Psoas muscle (tissue), 7 donors: ENCODE measurements at regions not wholly inside any gene's neighbourhood (a gene's known extent, or its start where the extent isn't known, plus 50 kb on each side); places are given as distances from the start of the nearest gene placed in this dataset.

Experiments
- ATAC-seq, 4 donors: fragments of 200-7000 bp; cut with Tn5 transposase; one replicate each; pipeline ENCODE4 v1.9.1; 2020; ENCODE audit warnings: moderate library complexity in 3 of 4, mild to moderate bottlenecking in 2 of 4
- DNase-seq, 2 donors: peaks; one replicate each; pipeline ENCODE4 v3.0.0-alpha.2; 2020
- H3K27ac ChIP-seq: fragments of 200-600 bp; one replicate; pipeline ENCODE4 v1.8.0; 2022
- H3K27me3 ChIP-seq, 3 donors: fragments of 200-600 bp in 1 of 3; one replicate each; pipeline versions ENCODE4 v1.6.1 to v1.8.0; 2013 to 2022; ENCODE audit warnings: low read length in 2 of 3, mild to moderate bottlenecking in 2 of 3, moderate library complexity in 1 of 3; ENCODE audit not compliant: insufficient read depth in 3 of 3
- H3K36me3 ChIP-seq, 2 donors: fragments of 200-600 bp in 1 of 2; one replicate each; pipeline versions ENCODE4 v1.6.1 to v1.8.0; 2013 to 2022; ENCODE audit warnings: low read depth in 1 of 2, mild to moderate bottlenecking in 1 of 2, moderate library complexity in 1 of 2; ENCODE audit not compliant: insufficient read depth in 1 of 2
- H3K4me1 ChIP-seq: fragments of 200-600 bp; one replicate; pipeline ENCODE4 v1.8.0; 2022
- H3K4me3 ChIP-seq: fragments of 200-600 bp; one replicate; pipeline ENCODE4 v1.8.0; 2022; ENCODE audit warnings: mild to moderate bottlenecking
- H3K9me3 ChIP-seq: fragments of 200-600 bp; one replicate; pipeline ENCODE4 v1.8.0; 2022
- CTCF ChIP-seq: fragments of 200-600 bp; IDR thresholded peaks from one replicate; pipeline ENCODE4 v1.8.0; 2022; ENCODE audit warnings: antibody characterized with exemption
- WGBS, 3 donors: extraction: QIAGEN DNeasy Blood & Tissue Kit; methylation state at CpG; one replicate each; pipeline versions ENCODE4 v1.1.6 to v1.1.7; 2013; 5-methylcytosine and 5-hydroxymethylcytosine counted together
- intact Hi-C, 2 donors: fragments of 100-400 bp; cut with DNase I; formaldehyde crosslinking; loops; one replicate each; pipeline versions ENCODE4 v1.11.0 to v1.14.2; 2022
- donor health status: healthy with polysubstance abuse.
- donor health status: DM: no; HTN: no; CAD: no; lungs with moderate emphysema.
- donor health status: Bipolar disorder and iron deficiency.
- donor health status: healthy.
- donor health status: DM: yes; HTN: yes; CAD: no.
- donor health status: DM: no; HTN: no; CAD: no.
- donor health status: DM: yes; HTN: yes; CAD: no.

- DNase-seq (no peak), ATAC-seq (no peak)
- Histone ChIP-seq H3K4me1 (no peaks in the 10 kb centered on the region), H3K9me3 (no peaks in the 10 kb centered on the region), H3K27ac (no peak overlapping the region), H3K4me3 (no peak overlapping the region), H3K27me3 (no peaks in the 10 kb centered on the region), H3K36me3 (no peaks in the 10 kb centered on the region)
- no peak for TF ChIP-seq CTCF
- 59 to 67% (median 60%) methylated on average over 2 of the region's 2 CpGs for WGBS, 3 donors
- intact Hi-C loops = no loop called here
Observed at GRCh38 chr2:184359379-184359778, 238.9 kb upstream of the ZNF804A start.

GRCh38 chr2:184363213-184363612 lies 235.1 kb upstream of the ZNF804A start:
- no peak for TF ChIP-seq CTCF
- Histone ChIP-seq H3K9me3 (no peaks in the 10 kb centered on the region), H3K4me1 (no peaks in the 10 kb centered on the region), H3K36me3 (no peaks in the 10 kb centered on the region), H3K27me3 (no peaks in the 10 kb centered on the region), H3K27ac (no peak overlapping the region), H3K4me3 (no peak overlapping the region)
- no peak for DNase-seq
- intact Hi-C loops = no loop called here
- no peak for ATAC-seq
- WGBS, 3 donors = 67 to 71% (median 71%) methylated on average over 5 of the region's 5 CpGs

GRCh38 chr2:184367211-184367610 lies 231.1 kb upstream of the ZNF804A start:
- 72 to 90% (median 76%) methylated on average over 4 of the region's 4 CpGs for WGBS, 3 donors
- ATAC-seq (no peak), DNase-seq (no peak)
- Histone ChIP-seq H3K36me3 (no peaks in the 10 kb centered on the region), H3K4me3 (no peak overlapping the region), H3K4me1 (no peaks in the 10 kb centered on the region), H3K27me3 (no peaks in the 10 kb centered on the region), H3K9me3 (no peaks in the 10 kb centered on the region), H3K27ac (no peak overlapping the region)
- TF ChIP-seq CTCF = no peak
- intact Hi-C loops = no loop called here

- no peak overlapping the region for H3K27ac ChIP-seq
- WGBS, 3 donors = 72 to 75% (median 72%) methylated on average over 5 of the region's 5 CpGs
- H3K4me3 ChIP-seq = no peak overlapping the region
- H3K27me3 ChIP-seq = no peaks in the 10 kb centered on the region
- intact Hi-C loops = no loop called here
- DNase-seq = no peak
- H3K9me3 ChIP-seq = no peaks in the 10 kb centered on the region
- no peaks in the 10 kb centered on the region for H3K36me3 ChIP-seq
- no peak for ATAC-seq
- no peaks in the 10 kb centered on the region for H3K4me1 ChIP-seq
- TF ChIP-seq CTCF = no peak
Observed at GRCh38 chr2:184369307-184369706, 229.0 kb upstream of the ZNF804A start.

- TF ChIP-seq CTCF = no peak
- H3K36me3 ChIP-seq = no peaks in the 10 kb centered on the region
- DNase-seq = no peak
- H3K27me3 ChIP-seq = no peaks in the 10 kb centered on the region
- no peaks in the 10 kb centered on the region for H3K4me1 ChIP-seq
- ATAC-seq = no peak
- no peaks in the 10 kb centered on the region for H3K9me3 ChIP-seq
- no peak overlapping the region for H3K27ac ChIP-seq
- no peak overlapping the region for H3K4me3 ChIP-seq
- intact Hi-C loops = no loop called here
Observed at GRCh38 chr2:184370954-184371353, 227.4 kb upstream of the ZNF804A start.
